Erythroblast (primary cell): ENCODE measurements at regions not wholly inside any gene's neighbourhood (a gene's known extent, or its start where the extent isn't known, plus 50 kb on each side); places are given as distances from the start of the nearest gene placed in this dataset.

Experiments
- GATA1 ChIP-seq: IDR thresholded peaks from 2 replicates; pipeline ENCODE4 v1.6.1; 2011; ENCODE audit warnings: low read depth, mild to moderate bottlenecking, control low read depth, low read length, moderate library complexity
- POLR2A ChIP-seq: IDR thresholded peaks from 2 replicates; pipeline ENCODE4 v1.6.1; 2011; ENCODE audit warnings: mild to moderate bottlenecking, low read length

- TF ChIP-seq POLR2A (no peak), GATA1 (no peak)
These were observed 354.3 kb downstream of the MN1 start for GRCh38 chr22:27447289-27447688.
